ENCODE measurements at regions not wholly inside any gene's neighbourhood (a gene's known extent, or its start where the extent isn't known, plus 50 kb on each side); places are given as distances from the start of the nearest gene placed in this dataset. TPM values are rescaled to one million over a fixed set of nuclear protein-coding genes. Genes with fewer than 3 reads are reported as not detected.
"Not testable (repeated sequence)": the region's sequence is repeated elsewhere in the genome, so short reads cannot be mapped to it uniquely, and the experiment has no call there.

DNA sequence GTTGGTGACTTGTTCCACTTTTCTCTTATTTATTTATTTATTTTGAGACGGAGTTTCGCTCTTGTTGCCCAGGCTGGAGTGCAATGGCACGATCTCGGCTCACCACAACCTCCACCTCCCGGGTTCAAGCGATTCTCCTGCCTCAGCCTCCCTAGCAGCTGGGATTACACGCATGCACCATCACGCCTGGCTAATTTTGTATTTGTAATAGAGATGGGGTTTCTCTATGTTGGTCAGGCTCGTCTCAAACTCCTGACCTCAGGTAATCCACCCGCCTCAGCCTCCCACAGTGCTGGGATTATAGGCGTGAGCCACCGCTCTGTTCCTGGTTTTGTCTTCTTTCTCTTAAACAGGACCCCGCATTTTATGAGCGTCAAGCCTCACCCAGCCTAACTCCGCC, 57.3 kb upstream of the METTL9 start:
- not testable (repeated sequence) for H3K9me3 ChIP-seq (ENCODE audit: low read depth); H3K36me3 ChIP-seq; DNase-seq (ENCODE audit: low spot score); H4K20me1 ChIP-seq (ENCODE audit: low read depth); H2AFZ ChIP-seq (replicated peaks); H3K4me1 Mint-ChIP-seq; H3K4me1 ChIP-seq; H3K9ac ChIP-seq; H3K27me3 ChIP-seq; H3K4me3 ChIP-seq; H3K36me3 Mint-ChIP-seq; H3F3A ChIP-seq (ENCODE audit: low read depth); H3K27ac ChIP-seq; H3K4me2 ChIP-seq; H3K79me2 ChIP-seq (ENCODE audit: low read depth); H3K9me3 Mint-ChIP-seq; H3K4me3 Mint-ChIP-seq
- Mint-ChIP-seq H3K27me3 (ENCODE audit: insufficient read depth, low read depth) (peaks cover 11% of the 10 kb centered on the region), H3K27ac (peak overlapping the region; percentile 79)

DNA sequence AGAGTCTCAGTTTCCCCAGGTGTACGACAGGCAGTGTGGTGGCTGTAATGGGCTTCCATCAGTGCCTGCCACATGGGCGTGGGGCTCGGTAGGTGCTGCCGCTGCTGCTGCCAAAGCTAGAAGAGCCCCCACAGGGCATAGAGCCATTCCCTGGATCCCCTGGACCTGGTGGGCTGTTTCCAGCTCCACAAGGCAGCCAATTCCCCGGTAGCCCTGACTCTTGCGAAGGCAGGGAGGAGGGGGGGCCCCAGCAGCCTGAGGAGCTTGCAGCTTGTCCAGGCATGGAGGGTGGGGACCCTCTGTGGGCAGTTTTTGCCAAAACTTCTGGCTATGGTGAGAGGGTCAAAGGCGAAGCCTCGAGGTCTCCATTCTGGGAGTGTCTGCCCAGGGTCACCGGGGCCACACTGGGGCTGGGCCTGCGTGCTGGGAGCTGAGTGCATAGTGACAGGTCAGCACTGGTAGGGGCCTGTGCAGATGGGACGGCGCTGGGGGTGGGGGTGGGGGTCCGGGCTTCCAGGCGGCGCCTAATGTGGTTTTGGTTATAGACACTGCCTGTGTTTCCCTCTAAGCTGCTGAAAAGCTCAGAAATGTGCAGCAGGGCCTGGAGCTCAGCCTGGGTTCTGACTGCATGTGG, 56.8 kb upstream of the METTL9 start:
- H3F3A ChIP-seq (ENCODE audit: low read depth), result not testable (repeated sequence)
- H3K27me3 Mint-ChIP-seq (ENCODE audit: insufficient read depth, low read depth), result peaks cover 11% of the 10 kb centered on the region

DNA sequence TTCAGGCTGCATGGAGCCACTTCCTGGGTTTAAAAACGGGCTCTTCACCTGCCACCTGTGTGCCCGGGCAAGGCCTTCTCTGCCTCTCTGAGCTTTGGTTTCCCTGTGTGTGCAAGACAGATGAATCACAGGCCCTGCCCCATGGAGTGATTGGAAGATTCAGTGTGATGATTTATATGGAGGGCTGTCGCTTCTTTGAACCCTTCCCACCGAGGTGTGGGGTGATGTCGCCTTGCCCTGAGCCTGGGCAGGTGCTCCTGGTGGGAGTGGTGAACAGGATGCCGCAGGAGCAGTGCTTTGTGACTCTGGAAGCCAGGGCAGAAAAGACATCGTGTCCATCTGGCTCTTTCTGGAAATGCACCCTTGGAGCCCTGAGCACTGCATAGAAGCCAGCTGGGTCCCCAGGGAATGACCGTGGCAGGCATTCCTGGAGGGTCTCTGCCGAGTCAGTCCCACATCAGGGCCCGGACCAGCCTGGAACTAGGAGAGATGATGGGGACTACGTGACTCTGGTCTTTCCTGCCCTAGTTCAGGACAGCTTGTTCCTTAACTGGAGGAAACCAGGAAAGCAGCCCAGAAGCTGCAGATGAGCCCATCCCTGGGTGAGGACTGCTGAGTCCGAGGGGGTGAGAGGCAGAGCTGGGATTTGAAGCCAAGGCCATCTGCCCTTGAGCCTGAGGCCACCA, 56.1 kb upstream of the METTL9 start:
- DNase-seq (ENCODE audit: low spot score); H3K9me3 Mint-ChIP-seq: not testable (repeated sequence)
- H3K27me3 Mint-ChIP-seq (ENCODE audit: insufficient read depth, low read depth), result peaks cover 11% of the 10 kb centered on the region

More for the DNA sequence above, 56.8 kb upstream of the METTL9 start:
- H3K9ac ChIP-seq; H3K4me3 ChIP-seq; H3K4me3 Mint-ChIP-seq; H3K4me1 ChIP-seq; H3K79me2 ChIP-seq (ENCODE audit: low read depth); H3K36me3 Mint-ChIP-seq; H3K9me3 Mint-ChIP-seq; H4K20me1 ChIP-seq (ENCODE audit: low read depth); H3K4me1 Mint-ChIP-seq; H3K27ac ChIP-seq; H3K27ac Mint-ChIP-seq; H3K4me2 ChIP-seq; H3K27me3 ChIP-seq; DNase-seq (ENCODE audit: low spot score); H2AFZ ChIP-seq (replicated peaks); H3K36me3 ChIP-seq; H3K9me3 ChIP-seq (ENCODE audit: low read depth): not testable (repeated sequence)

DNA sequence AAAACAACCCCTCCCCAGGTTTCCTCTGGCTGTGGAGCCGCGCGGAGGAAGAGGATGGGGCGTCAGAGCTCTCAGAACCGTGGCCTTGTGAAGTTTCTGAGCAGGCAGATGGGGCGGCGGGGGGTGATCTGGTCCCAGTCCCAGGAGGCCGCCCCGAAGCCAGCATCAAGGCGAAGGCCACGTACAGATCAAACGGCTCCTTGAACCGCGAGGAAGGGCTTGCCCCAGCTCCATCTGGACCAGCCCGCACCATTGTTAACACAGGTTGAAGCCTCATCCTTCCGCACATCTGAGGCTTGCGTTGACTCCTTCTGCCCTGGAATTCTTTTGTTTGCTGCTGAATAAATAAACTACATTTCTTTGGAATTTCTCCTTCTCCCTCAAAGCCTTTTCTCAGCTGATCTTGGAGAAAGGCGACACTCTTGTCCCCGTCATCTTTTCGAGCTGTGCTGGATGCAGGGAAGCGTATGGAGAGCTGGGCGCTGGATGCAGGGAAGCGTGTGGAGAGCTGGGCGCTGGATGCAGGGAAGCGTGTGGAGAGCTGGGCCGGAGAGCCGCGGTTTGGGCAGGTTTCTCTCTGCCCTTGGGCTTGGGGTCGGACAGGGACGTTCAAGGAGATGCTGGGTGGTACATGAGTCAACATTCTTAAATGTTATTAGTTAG, 53.6 kb upstream of the METTL9 start:
- not testable (repeated sequence) for DNase-seq (ENCODE audit: low spot score); H4K20me1 ChIP-seq (ENCODE audit: low read depth); H3K27ac Mint-ChIP-seq; H3F3A ChIP-seq (ENCODE audit: low read depth); H3K27ac ChIP-seq; H3K36me3 Mint-ChIP-seq; H3K36me3 ChIP-seq; H3K9me3 Mint-ChIP-seq; H3K27me3 Mint-ChIP-seq (ENCODE audit: insufficient read depth, low read depth); H3K27me3 ChIP-seq; H3K4me2 ChIP-seq; H3K79me2 ChIP-seq (ENCODE audit: low read depth); H3K4me1 Mint-ChIP-seq; H3K4me1 ChIP-seq; H3K9ac ChIP-seq; H3K9me3 ChIP-seq (ENCODE audit: low read depth); H3K4me3 Mint-ChIP-seq; H2AFZ ChIP-seq (replicated peaks); H3K4me3 ChIP-seq

More for the DNA sequence above, 56.1 kb upstream of the METTL9 start:
- not testable (repeated sequence) for H3K9me3 ChIP-seq (ENCODE audit: low read depth); H2AFZ ChIP-seq (replicated peaks); H3K36me3 Mint-ChIP-seq; H3K4me1 ChIP-seq; H3K27me3 ChIP-seq; H3F3A ChIP-seq (ENCODE audit: low read depth); H3K27ac Mint-ChIP-seq; H3K79me2 ChIP-seq (ENCODE audit: low read depth); H3K27ac ChIP-seq; H3K4me1 Mint-ChIP-seq; H3K4me2 ChIP-seq; H3K9ac ChIP-seq; H3K4me3 Mint-ChIP-seq; H4K20me1 ChIP-seq (ENCODE audit: low read depth); H3K36me3 ChIP-seq; H3K4me3 ChIP-seq

DNA sequence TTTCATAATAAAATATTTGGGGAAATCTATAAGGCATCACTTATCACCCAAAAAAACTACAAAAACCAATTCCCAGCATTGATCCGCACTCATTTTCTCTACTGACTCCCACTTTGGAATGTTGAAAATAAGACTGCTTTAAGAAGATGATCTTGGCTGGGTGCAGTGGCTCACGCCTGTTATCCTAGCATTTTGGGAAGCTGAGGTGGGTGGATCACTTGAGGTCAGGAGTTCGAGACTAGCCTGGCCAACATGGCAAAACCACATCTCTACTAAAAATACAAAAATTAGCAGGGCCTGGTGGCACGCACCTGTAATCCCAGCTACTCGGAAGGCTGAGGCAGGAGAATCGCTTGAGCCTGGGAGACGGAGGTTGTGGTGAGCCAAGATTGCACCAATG, 50.0 kb upstream of the METTL9 start:
- not testable (repeated sequence) for H3K4me1 ChIP-seq; H3K9me3 Mint-ChIP-seq; H3K4me1 Mint-ChIP-seq; H3K27me3 ChIP-seq; H3K4me3 Mint-ChIP-seq; DNase-seq (ENCODE audit: low spot score); H3K36me3 ChIP-seq; H3K27me3 Mint-ChIP-seq (ENCODE audit: insufficient read depth, low read depth); H3K27ac Mint-ChIP-seq; H3K4me2 ChIP-seq; H3K27ac ChIP-seq; H4K20me1 ChIP-seq (ENCODE audit: low read depth); H3K9ac ChIP-seq; H3K9me3 ChIP-seq (ENCODE audit: low read depth); H3K79me2 ChIP-seq (ENCODE audit: low read depth); H3K36me3 Mint-ChIP-seq; H2AFZ ChIP-seq (replicated peaks); H3F3A ChIP-seq (ENCODE audit: low read depth); H3K4me3 ChIP-seq

Small RNA genes lying in the stretch of these regions (microRNA-seq; reads per million reads assigned to microRNA genes)
- gene MIR3680-1, result not detected

Small RNA genes lying in the stretch of these regions (small RNA-seq; reads per million reads assigned to genes)
- not detected for gene MIR3680-1
